ACC112 (cell line): ENCODE measurements at regions not wholly inside any gene's neighbourhood (a gene's known extent, or its start where the extent isn't known, plus 50 kb on each side); places are given as distances from the start of the nearest gene placed in this dataset.

Source experiments
- H2AFZ ChIP-seq: fragments of 200-600 bp; sonication (generic); one replicate; pipeline ENCODE4 v1.6.0; 2017; ENCODE audit warnings: antibody characterized with exemption, low read length; ENCODE audit not compliant: unreplicated experiment
- H3K27ac ChIP-seq: fragments of 200-600 bp; sonication (generic); 2 replicates; pipeline ENCODE4 v1.5.1; 2014; ENCODE audit warnings: low read depth, mild to moderate bottlenecking, antibody characterized with exemption, low read length, moderate library complexity
- H3K27me3 ChIP-seq: fragments of 200-600 bp; sonication (generic); 2 replicates; pipeline ENCODE4 v1.6.1; 2014; ENCODE audit warnings: mild to moderate bottlenecking, antibody characterized with exemption, low read length, moderate library complexity, mixed read lengths; ENCODE audit not compliant: insufficient read depth
- H3K36me3 ChIP-seq: fragments of 200-600 bp; sonication (generic); 2 replicates; pipeline ENCODE4 v1.6.1; 2016; ENCODE audit warnings: mild to moderate bottlenecking, antibody characterized with exemption, low read length, moderate library complexity, mixed read lengths; ENCODE audit not compliant: insufficient read depth
- H3K4me1 ChIP-seq: fragments of 200-600 bp; sonication (generic); one replicate; pipeline ENCODE4 v1.6.1; 2016; ENCODE audit warnings: low read length, mixed read lengths; ENCODE audit not compliant: insufficient read depth, unreplicated experiment, control insufficient read depth
- H3K4me3 ChIP-seq: fragments of 200-600 bp; sonication (generic); 2 replicates; pipeline ENCODE4 v1.5.1; 2014; ENCODE audit warnings: mild to moderate bottlenecking, low read depth, low read length
- H3K79me2 ChIP-seq: fragments of 200-600 bp; sonication (generic); one replicate; pipeline ENCODE4 v1.6.0; 2016; ENCODE audit warnings: low read length; ENCODE audit not compliant: control insufficient read depth, unreplicated experiment, insufficient read depth

DNA sequence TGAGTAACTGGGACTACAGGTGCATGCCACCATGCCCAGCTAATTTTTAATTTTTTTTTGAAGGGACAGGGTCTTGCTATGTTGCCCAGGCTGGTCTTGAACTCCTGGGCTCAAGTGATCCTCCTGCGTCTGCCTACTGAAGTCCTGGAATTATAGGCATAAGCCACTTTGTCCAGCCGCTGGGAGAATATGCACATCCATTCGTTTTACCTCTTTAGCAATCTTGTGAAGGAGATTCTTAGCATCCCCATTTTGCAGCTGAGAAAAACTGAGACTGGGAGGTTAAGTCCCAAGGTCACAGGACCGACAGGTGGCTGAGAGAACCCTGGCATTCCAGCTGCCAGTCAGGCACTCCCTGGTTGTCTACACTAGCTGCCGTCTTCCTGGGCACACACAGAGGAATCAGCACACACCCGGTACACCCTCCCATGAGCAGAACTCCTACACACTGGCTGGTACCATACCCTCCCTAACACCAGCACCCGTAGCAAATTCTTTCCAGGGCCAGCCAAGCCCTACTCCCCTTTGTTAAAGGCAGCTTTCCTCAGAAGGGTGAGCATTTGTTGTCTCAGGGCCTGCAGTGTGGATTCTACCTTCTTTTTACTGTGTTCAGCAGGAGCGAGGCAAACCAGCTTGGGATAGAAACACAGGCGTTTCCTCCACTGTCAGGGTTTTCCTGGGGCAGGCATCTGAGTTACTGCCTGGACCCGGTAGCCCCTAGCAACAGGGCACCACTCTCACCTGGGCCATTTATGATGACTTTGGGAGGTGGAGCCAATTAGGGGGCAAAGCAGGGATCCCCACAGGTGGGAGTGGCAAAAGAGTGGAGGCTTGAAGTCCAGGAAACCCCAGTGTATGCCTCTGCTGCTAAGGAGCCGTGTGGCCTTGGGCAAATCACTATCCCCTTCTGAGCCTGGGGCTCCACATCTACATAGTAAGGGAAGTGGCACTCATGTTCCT lies 70.2 kb downstream of the IRF2BPL start:
- H3K27ac ChIP-seq, result peak overlapping the region; percentile 18; the same call in 1 of the 2 replicates

GRCh38 chr14:76957224-76957891 lies 71.2 kb downstream of the IRF2BPL start:
- Histone ChIP-seq H3K79me2 (no peaks in the 10 kb centered on the region), H3K4me1 (peaks cover 63% of the 10 kb centered on the region)

More for the DNA sequence above, 70.2 kb downstream of the IRF2BPL start:
- Histone ChIP-seq H3K27me3 (no peaks in the 10 kb centered on the region), H2AFZ (no peak overlapping the region), H3K4me1 (peaks cover 64% of the 10 kb centered on the region), H3K79me2 (no peaks in the 10 kb centered on the region), H3K36me3 (no peaks in the 10 kb centered on the region), H3K4me3 (no peak overlapping the region)

DNA sequence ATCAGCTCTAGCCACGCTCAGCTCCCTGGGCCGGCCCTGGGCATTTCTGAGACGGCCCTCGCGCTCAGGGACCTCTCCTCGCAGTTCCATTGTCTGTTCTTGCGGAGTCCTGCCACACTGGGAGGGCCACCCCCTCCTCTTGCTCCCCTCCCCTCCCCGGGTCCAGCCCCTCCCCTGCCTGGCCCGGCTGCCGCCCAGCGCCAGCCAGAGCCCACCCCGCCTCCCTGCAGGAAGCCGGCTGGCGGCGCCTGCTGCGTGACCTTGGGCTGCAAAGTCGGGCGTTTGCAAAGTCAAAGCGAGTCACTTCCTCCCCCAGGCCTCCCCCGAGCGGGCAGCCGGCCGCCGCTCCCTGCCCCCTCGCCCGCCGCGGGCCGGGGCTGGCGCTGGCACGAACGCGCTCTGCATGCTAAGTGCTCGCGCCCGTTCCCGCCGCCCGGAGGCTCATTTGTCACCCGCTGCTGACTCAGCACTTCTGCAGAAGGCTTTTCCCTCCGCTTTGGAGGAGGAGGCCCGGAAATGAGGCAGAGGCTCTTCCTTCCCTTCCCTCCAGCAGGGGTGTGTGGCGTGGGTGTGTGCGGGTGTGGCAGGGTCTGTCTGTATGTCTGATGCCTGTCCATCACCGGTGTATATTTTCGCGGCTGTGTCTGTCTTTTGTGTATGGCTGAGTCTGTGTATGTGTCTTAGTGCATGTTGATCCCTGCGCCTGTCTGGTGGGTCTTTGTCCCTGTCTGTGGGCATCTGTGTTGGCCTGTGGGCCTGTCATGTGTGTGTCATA lies 72.0 kb downstream of the IRF2BPL start:
- no peaks in the 10 kb centered on the region for H3K27me3 ChIP-seq
- H3K4me3 ChIP-seq, result peak overlapping the region; percentile 52
- H2AFZ ChIP-seq, result peak overlapping the region; percentile 28
- H3K79me2 ChIP-seq, result no peaks in the 10 kb centered on the region
- no peaks in the 10 kb centered on the region for H3K36me3 ChIP-seq
- peak overlapping the region; percentile 94 for H3K27ac ChIP-seq
- peaks cover 58% of the 10 kb centered on the region for H3K4me1 ChIP-seq

More at GRCh38 chr14:76957224-76957891, 71.2 kb downstream of the IRF2BPL start:
- Histone ChIP-seq H3K4me3 (peak overlapping the region; percentile 52; the same call in 1 of the 2 replicates), H3K27me3 (no peaks in the 10 kb centered on the region), H2AFZ (no peak overlapping the region), H3K36me3 (no peaks in the 10 kb centered on the region), H3K27ac (peak overlapping the region; percentile 94)

DNA sequence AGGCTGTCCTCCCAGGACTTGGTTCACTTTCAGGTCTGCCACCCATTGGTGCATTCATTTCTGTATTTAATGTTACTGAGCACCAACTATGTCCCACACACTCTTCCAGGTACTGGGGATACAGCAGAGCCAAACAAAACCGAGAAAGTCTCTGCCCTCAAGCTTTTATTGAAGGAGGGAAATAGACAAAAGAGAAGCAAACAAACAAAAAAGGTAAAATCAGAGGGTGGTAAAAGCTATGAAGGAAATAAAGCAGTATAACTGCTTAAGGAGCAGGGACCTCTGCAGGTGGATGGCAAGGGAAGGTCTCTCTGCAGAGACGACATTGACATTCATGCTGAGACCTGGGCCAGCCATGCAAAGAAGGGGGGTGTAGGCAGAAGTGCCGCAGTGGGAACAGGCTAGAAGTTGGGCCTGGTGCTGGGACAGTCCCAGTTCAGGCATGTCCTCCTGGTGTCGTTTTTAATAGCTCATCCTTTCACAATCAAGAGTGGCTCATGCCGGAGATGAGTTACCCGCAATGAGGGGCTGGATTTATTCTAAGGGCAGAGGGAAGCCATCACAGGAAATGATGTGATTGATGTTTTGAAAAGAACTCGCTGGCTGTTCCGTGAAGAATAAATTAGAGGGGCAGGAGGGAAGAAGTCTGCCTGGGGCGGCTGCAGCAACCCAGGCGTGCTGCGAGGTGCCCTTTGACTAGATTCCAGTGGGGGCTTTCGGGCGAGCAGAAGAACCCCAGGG lies 72.8 kb downstream of the IRF2BPL start:
- Histone ChIP-seq H2AFZ (peak overlapping the region; percentile 28), H3K27me3 (no peaks in the 10 kb centered on the region), H3K4me1 (peaks cover 51% of the 10 kb centered on the region), H3K36me3 (no peaks in the 10 kb centered on the region), H3K4me3 (peak overlapping the region; percentile 52), H3K27ac (peak overlapping the region; percentile 94), H3K79me2 (no peaks in the 10 kb centered on the region)

- H3K27me3 ChIP-seq, result no peaks in the 10 kb centered on the region
- no peaks in the 10 kb centered on the region for H3K36me3 ChIP-seq
- no peak overlapping the region for H3K4me3 ChIP-seq
- peaks cover 62% of the 10 kb centered on the region for H3K4me1 ChIP-seq
- H3K27ac ChIP-seq, result peak overlapping the region; percentile 94
- H3K79me2 ChIP-seq, result no peaks in the 10 kb centered on the region
- H2AFZ ChIP-seq, result no peak overlapping the region
Observed at GRCh38 chr14:76954394-76955190, 73.9 kb downstream of the IRF2BPL start.

GRCh38 chr14:76953311-76953945 lies 75.1 kb downstream of the IRF2BPL start:
- no peaks in the 10 kb centered on the region for H3K79me2 ChIP-seq
- H3K27ac ChIP-seq, result peak overlapping the region; percentile 94
- no peaks in the 10 kb centered on the region for H3K27me3 ChIP-seq
- H3K4me1 ChIP-seq, result peaks cover 57% of the 10 kb centered on the region
- H3K36me3 ChIP-seq, result no peaks in the 10 kb centered on the region
- H3K4me3 ChIP-seq, result peak overlapping the region; percentile 64
- H2AFZ ChIP-seq, result peak overlapping the region; percentile 19

DNA sequence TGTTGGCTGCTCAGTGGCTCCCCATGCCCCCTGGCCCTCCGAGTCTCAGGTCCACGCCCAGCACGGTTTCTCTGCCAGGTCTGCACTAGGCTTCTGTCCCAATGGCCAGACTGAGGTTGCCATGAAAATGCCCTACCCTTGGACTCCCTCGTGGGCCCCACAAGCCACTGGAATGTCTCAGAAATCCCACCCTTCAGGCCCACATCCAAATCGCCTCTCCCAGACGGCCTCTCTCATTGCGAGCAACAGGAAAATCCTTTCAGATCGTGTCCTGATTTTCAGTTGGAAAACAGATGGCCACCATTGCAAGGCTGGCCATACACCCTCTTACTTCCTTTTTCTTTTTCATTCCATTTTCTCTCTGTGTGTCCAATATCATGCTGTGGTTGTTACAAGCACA lies 77.3 kb downstream of the IRF2BPL start:
- Histone ChIP-seq H3K4me1 (peaks cover 65% of the 10 kb centered on the region), H3K79me2 (no peaks in the 10 kb centered on the region), H2AFZ (no peak overlapping the region), H3K27ac (no peak overlapping the region), H3K27me3 (no peaks in the 10 kb centered on the region), H3K36me3 (no peaks in the 10 kb centered on the region), H3K4me3 (no peak overlapping the region)

- H2AFZ ChIP-seq, result peak overlapping the region; percentile 10
- H3K27ac ChIP-seq, result peak overlapping the region; percentile 49
- no peak overlapping the region for H3K4me3 ChIP-seq
- H3K27me3 ChIP-seq, result no peaks in the 10 kb centered on the region
- H3K79me2 ChIP-seq, result no peaks in the 10 kb centered on the region
- no peaks in the 10 kb centered on the region for H3K36me3 ChIP-seq
- H3K4me1 ChIP-seq, result peaks cover 57% of the 10 kb centered on the region
Observed at GRCh38 chr14:76950055-76951020, 78.2 kb downstream of the IRF2BPL start.
